ENCODE measurements at regions not wholly inside any gene's neighbourhood (a gene's known extent, or its start where the extent isn't known, plus 50 kb on each side); places are given as distances from the start of the nearest gene placed in this dataset.

- TF ChIP-seq POLR2AphosphoS5 (IDR thresholded peaks at IDR 0.05; ENCODE audit: low read depth, low read length) = no peak
These were observed 513.5 kb downstream of the MTRR start for GRCh38 chr5:8382456-8382855.

GRCh38 chr5:8383616-8384015 is 514.7 kb downstream of the MTRR start:
- TF ChIP-seq SIN3A (IDR thresholded peaks at IDR 0.05; ENCODE audit: borderline replicate concordance, insufficient read depth, low read length) = no peak
- TF ChIP-seq REST (IDR thresholded peaks at IDR 0.05; ENCODE audit: insufficient read depth in 1 of 2, low read depth in 2 of 2, low read length in 2 of 2) = no peak
- TF ChIP-seq TAF1 (IDR thresholded peaks at IDR 0.05; ENCODE audit: borderline replicate concordance, insufficient read depth, low read length) = no peak
- TF ChIP-seq POLR2AphosphoS5 (IDR thresholded peaks at IDR 0.05; ENCODE audit: low read depth, low read length) = no peak
- no peak for TF ChIP-seq FOXP2 (optimal IDR thresholded peaks at IDR 0.05; ENCODE audit: borderline replicate concordance, extremely low read depth, extremely low read length, insufficient read depth)

- TF ChIP-seq REST (IDR thresholded peaks at IDR 0.05; ENCODE audit: insufficient read depth in 1 of 2, low read depth in 2 of 2, low read length in 2 of 2) (no peak), FOXP2 (optimal IDR thresholded peaks at IDR 0.05; ENCODE audit: borderline replicate concordance, extremely low read depth, extremely low read length, insufficient read depth) (no peak), TAF1 (IDR thresholded peaks at IDR 0.05; ENCODE audit: borderline replicate concordance, insufficient read depth, low read length) (no peak), POLR2AphosphoS5 (IDR thresholded peaks at IDR 0.05; ENCODE audit: low read depth, low read length) (no peak), SIN3A (IDR thresholded peaks at IDR 0.05; ENCODE audit: borderline replicate concordance, insufficient read depth, low read length) (no peak)
These were observed 517.9 kb downstream of the MTRR start for GRCh38 chr5:8386719-8387288.

- TF ChIP-seq SIN3A (IDR thresholded peaks at IDR 0.05; ENCODE audit: borderline replicate concordance, insufficient read depth, low read length) (no peak), POLR2AphosphoS5 (IDR thresholded peaks at IDR 0.05; ENCODE audit: low read depth, low read length) (no peak), REST (IDR thresholded peaks at IDR 0.05; ENCODE audit: insufficient read depth in 1 of 2, low read depth in 2 of 2, low read length in 2 of 2) (no peak), TAF1 (IDR thresholded peaks at IDR 0.05; ENCODE audit: borderline replicate concordance, insufficient read depth, low read length) (no peak), FOXP2 (optimal IDR thresholded peaks at IDR 0.05; ENCODE audit: borderline replicate concordance, extremely low read depth, extremely low read length, insufficient read depth) (no peak)
These were observed 523.0 kb downstream of the MTRR start for GRCh38 chr5:8391911-8392310.

GRCh38 chr5:8393240-8393639 is 524.3 kb downstream of the MTRR start:
- no peak for TF ChIP-seq REST (IDR thresholded peaks at IDR 0.05; ENCODE audit: insufficient read depth in 1 of 2, low read depth in 2 of 2, low read length in 2 of 2)
- no peak for TF ChIP-seq TAF1 (IDR thresholded peaks at IDR 0.05; ENCODE audit: borderline replicate concordance, insufficient read depth, low read length)
- TF ChIP-seq FOXP2 (optimal IDR thresholded peaks at IDR 0.05; ENCODE audit: borderline replicate concordance, extremely low read depth, extremely low read length, insufficient read depth) = no peak
- no peak for TF ChIP-seq POLR2AphosphoS5 (IDR thresholded peaks at IDR 0.05; ENCODE audit: low read depth, low read length)
- TF ChIP-seq SIN3A (IDR thresholded peaks at IDR 0.05; ENCODE audit: borderline replicate concordance, insufficient read depth, low read length) = no peak

All from PFSK-1 (cell line).